A673 (cell line): ENCODE measurements at regions not wholly inside any gene's neighbourhood (a gene's known extent, or its start where the extent isn't known, plus 50 kb on each side); places are given as distances from the start of the nearest gene placed in this dataset.

Experiments used
- EZH2 ChIP-seq: fragments of 200-600 bp; sonication (generic); IDR thresholded peaks from 2 replicates; pipeline ENCODE4 v1.6.1; 2017; ENCODE audit warnings: borderline replicate concordance, low read depth, mild to moderate bottlenecking, mixed read lengths, antibody characterized with exemption, low read length; ENCODE audit not compliant: poor library complexity, severe bottlenecking
- TF ChIP-seq, protein P1 (sequence below): fragments of 300-800, 200-600 bp; sonication (generic); conservative IDR thresholded peaks from 2 replicates; pipeline ENCODE4 v1.5.1; 2017; ENCODE audit warnings: low read depth, mild to moderate bottlenecking, antibody characterized with exemption, low read length, moderate library complexity, mixed read lengths

- TF ChIP-seq, protein P1, sequence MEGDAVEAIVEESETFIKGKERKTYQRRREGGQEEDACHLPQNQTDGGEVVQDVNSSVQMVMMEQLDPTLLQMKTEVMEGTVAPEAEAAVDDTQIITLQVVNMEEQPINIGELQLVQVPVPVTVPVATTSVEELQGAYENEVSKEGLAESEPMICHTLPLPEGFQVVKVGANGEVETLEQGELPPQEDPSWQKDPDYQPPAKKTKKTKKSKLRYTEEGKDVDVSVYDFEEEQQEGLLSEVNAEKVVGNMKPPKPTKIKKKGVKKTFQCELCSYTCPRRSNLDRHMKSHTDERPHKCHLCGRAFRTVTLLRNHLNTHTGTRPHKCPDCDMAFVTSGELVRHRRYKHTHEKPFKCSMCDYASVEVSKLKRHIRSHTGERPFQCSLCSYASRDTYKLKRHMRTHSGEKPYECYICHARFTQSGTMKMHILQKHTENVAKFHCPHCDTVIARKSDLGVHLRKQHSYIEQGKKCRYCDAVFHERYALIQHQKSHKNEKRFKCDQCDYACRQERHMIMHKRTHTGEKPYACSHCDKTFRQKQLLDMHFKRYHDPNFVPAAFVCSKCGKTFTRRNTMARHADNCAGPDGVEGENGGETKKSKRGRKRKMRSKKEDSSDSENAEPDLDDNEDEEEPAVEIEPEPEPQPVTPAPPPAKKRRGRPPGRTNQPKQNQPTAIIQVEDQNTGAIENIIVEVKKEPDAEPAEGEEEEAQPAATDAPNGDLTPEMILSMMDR, result no peak
- no peak for TF ChIP-seq EZH2
These were observed 322.9 kb upstream of the ZC3H12C start for GRCh38 chr11:109770323-109770722.
